ENCODE measurements at regions not wholly inside any gene's neighbourhood (a gene's known extent, or its start where the extent isn't known, plus 50 kb on each side); places are given as distances from the start of the nearest gene placed in this dataset.
A peak's percentile ranks its signal among the peaks of the same experiment; 100 is the strongest.

DNA sequence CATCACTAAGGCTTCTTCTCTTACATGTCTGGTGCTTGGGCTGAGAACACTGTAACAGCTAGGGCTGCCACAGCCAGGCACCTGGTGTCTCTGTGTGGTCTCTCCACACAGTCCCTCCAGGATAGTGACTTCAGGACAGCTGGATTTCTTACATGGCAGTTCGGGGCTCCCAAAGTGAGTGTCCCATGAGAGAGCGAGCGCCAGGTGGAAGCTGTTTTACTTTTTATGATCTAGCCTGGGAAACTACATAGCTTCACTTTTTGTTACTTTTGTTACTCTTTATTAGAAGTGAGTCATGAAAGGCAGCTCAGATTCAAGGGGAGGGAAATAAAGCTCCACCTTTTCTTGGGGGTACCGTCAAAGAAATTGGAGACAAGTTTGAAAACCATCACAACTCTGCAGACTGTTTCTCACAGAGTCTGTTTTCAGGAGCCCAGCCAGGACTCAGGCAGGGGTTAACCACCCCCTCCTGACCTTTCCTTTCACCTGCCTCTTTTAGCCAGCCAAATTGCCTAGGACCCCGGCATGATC lies 373.0 kb downstream of the MID1IP1 start:
- no peak for DNase-seq (ENCODE audit: low read depth)

DNA sequence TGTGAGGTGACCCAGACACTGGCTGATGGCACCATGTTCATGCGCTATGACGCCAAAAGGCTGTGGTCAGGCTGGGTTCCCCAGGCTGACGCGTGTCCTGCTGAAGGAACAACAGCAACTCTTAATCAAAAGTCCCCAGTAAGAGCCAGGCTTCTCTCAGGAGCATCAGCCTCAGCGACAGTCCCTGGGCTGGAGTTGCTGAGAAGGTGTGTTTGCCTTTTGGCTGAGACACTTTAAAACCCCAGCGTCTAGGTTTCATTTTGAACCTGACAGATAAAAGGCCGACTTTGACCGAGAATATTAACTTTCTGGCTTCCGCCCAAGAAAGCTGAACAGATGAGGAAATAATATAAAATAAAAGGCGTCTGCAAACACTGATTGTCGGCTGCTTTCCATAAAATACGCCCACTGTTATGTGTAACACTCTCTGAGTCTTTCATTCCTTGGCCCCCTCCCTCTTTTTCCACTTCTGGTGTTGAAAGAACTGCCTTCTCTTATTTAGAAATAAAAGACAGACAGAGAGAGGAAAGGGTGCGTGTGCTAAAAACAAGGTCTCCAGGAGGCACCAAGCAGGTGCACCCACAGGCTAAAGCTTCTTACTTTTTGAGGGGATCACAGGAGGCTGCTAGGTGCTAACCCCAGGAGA lies 373.6 kb downstream of the MID1IP1 start:
- DNase-seq (ENCODE audit: low read depth) = no peak

DNA sequence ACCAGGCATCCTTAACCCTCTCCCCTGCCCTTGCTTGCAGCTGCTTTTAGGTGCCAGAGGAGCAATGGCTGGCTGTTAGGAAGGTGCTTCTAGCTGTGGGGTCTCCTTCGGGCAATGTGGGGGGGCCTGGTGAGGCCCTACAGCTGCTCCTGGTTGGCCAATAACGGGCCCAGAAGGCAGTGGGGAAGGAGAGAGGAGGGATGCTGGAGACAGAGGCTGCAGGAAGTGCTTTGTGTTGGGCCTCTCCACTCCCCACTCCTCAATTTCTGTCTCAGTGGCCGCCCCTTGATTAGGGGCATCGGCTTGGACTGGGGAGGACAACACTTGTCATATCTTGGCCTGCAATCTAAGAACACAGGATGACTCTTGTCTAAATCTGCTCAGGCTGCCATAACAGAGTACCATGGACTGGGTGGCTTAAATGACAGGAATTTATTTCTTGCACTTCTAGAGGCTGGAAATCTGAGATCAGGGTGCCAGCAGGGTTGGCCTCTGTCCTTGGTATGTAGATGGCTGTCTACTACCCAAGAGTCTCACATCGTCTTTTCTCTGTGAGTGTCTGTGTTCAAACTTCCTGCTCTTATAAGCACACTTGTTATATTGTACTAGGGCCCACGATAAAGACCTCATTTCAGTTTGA lies 374.3 kb downstream of the MID1IP1 start:
- no peak for DNase-seq (ENCODE audit: low read depth)

DNA sequence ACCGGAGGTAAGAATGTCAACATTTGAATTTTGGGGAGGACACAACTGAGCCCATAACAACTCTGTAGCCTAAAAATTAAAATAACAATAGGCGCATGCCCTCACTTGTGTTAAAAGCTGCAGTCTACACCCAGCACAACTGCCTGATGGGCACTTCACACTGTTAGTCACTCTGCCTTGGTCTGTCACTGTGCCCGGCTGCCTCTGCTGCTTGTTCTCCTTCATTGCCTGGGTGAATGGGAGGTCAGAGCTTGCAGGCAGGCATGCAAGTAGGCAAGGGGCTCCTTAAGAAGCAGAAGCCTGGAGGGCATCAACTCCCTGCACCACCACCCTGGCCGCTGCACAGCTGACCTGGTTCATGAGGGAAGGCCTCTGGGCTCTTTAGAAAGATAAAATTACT lies 374.8 kb downstream of the MID1IP1 start:
- DNase-seq (ENCODE audit: low read depth) = no peak

DNA sequence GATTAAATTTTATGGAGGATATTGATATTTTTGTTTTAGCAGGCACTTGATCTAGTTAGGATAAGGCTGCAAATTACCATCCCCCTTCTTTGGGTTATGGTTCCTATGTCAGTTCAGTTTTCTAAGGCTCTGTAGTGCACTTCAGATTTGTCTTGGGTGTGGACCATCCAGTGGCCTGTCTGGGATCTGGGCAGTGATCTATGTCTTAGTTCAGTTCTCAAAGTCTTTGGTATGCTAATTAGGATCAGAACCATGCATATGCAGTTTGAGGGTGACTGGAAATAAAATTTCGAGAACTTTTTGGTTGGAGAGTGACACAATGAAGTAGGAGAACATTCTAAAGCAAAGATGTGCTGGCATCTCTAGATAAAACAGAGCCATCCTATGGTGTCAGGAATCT lies 388.2 kb downstream of the MID1IP1 start:
- DNase-seq (ENCODE audit: low read depth) = no peak

DNA sequence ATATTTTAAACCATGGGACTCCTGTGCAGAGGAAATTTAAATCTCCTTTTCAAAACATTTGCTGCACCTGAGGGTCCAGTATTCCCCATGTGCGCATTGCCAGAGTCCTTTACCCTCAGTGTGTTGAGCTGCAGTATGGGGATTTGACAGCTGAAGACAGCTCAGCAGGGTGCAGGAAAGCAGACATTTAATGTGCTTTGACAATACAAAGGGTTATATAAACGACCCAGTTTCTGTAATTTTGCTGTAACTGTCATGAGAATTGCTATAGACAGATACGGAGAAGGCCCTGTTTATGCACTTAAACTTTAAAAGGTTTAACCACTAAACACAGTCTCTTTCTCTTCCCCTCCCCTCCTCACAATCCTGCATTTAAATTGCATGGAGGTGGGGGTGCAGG lies 393.4 kb downstream of the MID1IP1 start:
- DNase-seq (ENCODE audit: low read depth) = no peak

DNA sequence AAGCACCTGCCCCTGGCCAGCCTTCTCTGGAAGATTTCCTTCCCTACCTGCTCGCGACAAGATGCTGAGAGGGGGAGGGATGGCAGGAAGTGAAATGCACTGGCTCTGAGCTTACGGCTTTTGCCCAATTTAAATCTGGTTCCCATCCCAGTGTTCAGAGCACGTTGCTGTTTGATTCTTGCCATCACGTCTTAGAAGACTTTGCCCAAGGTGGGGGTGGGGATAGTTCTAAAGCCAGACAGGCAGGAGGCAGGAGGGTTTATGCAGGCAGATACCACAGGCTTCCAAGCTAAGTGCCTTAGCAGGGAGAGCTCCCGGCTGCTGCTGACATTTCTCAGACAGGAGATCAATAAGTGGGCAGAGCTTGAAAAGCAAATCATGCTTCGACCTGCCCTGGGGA lies 393.9 kb downstream of the MID1IP1 start:
- no peak for DNase-seq (ENCODE audit: low read depth)

DNA sequence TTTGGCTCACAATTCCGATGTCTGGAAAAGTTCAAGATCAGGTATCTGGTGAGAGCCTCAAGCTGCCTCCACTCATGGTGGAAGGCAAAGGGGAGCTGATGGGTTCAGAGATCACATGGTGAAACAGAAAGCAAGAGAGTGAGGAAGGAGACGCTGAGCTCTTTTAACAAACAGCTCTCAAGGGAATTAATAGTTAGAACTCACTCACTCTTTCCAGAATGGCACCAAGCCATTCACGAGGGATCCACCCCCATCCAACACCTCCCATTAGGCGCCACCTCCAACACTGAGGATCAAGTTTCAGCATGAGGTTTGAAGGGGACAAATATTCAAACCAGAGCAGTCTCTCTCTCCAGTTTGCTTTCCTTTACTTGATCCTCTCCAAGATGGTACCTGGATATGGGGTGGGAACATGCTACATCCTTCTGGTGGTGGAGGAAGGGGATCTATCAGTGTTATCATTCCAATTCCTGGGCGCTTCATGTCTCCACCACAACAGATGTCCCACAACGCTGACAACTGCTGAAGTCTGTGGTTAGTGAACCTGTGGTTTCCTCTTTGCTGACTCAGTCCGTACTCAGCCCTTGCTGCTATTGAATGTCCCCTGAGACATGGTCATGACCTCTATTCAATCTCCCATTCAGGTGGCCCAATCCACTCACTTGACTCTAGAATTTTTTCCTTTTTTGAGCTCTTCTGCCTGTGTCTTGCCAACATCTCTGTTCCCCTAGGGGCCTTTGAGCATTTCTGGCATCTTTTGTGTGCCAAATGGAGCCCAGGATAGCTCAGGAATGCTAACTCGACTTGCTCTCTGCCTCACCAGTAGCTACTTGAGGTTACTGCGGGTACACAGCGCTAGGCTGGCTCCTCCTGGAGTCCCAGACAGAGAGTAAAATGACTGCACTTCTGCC lies 395.2 kb downstream of the MID1IP1 start:
- DNase-seq (ENCODE audit: low read depth) = peak; percentile 2

DNA sequence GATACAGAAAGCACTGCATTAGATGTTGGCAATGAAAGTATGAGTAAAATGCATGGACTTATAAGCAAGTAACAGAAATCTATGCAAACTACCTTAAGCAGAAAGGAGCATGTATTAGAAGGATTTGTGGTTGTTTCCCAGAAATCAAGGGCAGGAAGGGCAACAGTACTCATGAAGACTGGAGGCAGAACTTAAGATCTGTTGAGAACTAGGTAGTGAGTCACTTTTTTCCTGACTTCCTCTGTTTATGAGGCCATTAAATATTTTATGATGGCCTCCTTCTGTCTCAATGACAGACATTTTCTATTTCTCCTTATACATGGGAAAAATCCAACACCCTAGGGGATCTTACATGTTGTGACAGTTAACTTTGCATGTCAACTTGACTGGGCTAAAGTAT lies 398.2 kb downstream of the MID1IP1 start:
- DNase-seq (ENCODE audit: low read depth) = no peak

DNA sequence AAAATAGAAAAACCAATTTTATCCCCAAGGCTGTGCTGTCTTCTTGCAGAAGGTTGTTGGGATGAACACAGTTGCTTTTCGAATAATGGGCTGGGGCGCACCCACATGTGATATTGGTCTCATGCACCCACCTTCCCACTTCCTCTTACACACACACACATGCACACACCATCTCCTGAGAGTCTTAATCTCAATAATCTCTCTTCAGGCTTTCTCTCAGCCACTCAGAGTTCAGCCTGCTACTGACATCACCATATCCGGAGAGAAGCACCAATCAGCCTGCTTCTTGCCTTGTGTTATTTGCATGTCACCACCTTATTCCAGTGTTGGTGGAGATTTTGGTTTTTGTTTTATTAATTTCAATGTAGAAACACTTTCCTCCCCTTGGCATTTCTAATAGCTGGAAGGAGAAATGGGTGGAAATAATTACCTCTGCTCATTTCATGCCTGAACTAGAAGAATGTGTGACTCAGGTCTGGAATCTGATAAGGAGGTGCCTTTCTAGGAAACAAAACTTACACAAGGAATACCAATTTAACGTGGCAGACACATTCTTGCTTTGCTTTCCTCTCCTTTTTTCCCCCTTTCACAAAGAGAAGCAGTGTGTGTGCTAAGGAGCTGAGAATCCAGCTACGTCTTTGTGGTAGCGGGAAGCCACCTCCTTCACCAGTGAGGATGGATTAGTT lies 400.2 kb downstream of the MID1IP1 start:
- no peak for DNase-seq (ENCODE audit: low read depth)

DNA sequence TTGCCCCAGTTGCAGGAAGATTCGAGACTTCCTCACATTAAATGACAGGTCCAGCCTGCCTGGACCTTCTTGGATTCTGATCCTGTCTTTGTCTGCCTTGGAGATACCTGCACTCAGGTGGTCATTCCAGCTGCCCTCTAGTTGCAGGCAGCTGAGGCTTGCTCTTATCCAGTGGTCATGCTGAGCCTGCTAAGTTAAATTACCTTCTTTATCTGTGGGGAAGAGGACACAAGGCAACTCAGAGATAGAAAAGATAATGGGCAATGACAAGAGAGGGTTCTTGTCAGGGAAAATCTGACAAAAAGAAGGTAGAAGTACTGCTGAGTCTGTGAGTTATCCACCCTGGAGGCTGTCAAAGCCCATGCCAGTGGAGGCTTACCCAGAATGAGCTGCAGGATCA lies 401.4 kb downstream of the MID1IP1 start:
- DNase-seq (ENCODE audit: low read depth) = no peak

DNA sequence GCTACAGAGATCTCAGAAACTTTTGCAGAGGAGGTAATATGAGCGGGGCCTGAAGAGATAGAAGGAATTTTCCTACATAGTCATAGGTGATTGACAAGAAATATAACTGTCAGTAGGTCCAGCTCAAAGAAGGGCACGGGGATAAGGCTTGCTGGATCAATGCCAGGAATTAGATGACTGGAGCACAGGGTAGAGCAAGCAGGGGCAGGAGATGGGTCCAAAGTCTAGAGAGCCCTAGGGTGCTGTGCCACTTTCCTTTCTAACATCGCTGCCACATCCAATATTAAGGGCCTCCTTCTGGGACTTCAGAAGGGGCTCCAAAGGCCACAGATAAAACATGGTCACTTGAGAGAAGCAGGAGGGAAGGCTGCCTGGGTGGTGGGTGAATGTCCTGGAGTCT lies 402.2 kb downstream of the MID1IP1 start:
- DNase-seq (ENCODE audit: low read depth) = no peak

DNA sequence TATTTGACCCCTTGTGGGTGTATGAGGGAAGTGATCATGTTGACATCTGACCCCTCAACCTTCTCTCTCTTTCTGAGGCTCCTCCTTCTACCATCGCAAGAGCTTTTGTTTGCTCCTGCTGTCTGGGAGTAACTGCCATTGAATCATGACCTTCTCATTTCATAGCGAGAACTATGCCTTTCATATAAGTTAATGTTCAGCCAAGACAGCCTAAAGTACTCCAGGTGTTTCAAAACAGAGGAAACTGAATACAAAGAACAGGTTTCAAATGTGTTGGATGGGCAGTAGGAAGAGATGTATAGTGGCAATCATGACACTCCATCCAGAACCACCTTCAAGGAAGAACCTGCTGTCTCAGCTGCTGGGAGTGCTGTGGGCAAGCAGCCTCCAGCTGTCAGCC lies 403.1 kb downstream of the MID1IP1 start:
- no peak for DNase-seq (ENCODE audit: low read depth)

DNA sequence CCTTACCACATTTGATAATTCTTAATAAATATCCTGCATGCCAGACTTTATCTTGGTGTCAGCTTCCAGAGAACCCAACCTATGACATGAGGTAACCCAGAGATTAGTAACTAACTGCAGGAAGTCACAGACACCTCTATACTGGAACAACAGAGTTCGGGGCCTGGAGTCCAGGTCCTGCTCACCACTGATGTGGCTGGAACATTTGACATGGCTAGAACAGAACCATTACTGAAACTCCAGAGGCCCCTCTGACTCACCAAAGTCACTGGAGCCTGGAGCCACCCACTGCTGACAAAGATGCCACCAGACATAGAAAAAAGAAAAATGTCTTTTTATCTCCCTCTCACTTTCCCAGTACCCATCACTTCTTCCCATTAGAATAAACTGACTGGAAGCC lies 403.7 kb downstream of the MID1IP1 start:
- no peak for DNase-seq (ENCODE audit: low read depth)

DNA sequence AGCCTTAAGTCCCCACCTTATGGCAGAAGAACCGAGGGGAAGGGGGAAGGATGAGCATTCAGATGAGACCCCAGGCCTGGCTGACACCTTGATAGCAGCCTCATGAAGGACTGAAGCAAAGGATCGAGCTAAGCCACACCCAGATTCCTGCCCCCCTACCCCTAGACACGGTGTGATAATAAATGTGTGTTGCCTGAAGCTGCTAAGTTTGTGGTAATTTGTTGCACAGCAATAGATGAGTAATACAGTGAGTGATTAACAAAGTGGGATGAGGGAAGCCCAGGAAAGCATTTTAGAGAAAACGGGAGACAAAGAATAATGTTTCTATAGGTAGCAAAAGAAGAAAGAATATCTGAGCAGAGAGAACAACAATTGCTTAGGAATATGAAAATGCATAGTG lies 404.2 kb downstream of the MID1IP1 start:
- no peak for DNase-seq (ENCODE audit: low read depth)

DNA sequence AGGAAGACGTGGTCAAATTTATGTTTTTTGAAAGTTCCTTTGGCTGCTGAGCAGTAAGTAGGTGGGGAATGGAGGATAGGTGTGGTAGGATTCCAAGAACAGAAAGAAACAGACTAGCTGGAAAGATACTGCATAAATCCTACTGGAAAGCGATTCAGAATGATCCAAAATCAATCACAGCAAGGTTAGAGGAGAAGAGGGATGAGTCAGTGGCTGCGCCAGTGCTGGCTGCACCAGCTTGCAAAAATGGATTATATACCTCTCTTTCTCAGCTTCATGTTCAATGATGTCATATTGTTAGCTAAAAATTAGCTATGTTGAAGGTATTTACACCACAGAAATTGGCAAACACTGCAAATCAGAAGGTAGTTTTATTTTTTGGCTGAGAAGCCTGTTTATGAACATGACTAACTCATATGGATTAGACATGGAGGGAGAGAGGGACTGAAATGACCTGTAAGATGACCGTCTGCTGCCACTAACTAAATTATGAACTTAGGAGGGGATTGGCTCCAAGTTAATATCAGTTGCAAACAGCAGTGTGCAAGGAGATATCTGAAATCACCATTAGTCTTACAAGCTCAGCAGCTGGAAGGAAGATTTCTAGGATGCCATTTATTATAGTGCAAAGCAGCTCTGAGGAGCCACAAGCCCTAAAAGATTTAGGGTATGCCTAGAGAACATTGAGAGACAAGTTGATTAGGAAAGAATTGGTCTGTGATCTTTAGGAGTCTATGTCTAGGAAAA lies 405.3 kb downstream of the MID1IP1 start:
- DNase-seq (ENCODE audit: low read depth) = no peak

DNA sequence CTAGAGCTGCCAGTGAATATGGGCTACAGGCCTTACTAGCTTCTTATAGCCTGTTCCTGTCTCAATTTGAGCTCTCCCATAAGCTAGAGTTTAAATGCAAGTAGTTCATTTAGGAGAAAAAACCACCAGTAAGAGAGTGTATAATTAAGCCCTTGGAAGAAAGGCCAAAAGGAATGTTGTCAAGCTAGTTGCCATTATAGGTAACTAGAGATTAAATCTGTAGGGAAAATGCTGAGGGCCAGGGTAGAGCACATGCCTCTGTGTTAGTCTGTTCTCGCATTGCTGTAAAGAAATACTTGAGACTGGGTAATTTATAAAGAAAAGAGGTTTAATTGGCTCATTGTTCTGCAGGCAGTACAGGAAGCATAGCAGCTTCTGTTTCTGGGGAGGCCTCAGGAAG lies 410.2 kb downstream of the MID1IP1 start:
- no peak for DNase-seq (ENCODE audit: low read depth)

DNA sequence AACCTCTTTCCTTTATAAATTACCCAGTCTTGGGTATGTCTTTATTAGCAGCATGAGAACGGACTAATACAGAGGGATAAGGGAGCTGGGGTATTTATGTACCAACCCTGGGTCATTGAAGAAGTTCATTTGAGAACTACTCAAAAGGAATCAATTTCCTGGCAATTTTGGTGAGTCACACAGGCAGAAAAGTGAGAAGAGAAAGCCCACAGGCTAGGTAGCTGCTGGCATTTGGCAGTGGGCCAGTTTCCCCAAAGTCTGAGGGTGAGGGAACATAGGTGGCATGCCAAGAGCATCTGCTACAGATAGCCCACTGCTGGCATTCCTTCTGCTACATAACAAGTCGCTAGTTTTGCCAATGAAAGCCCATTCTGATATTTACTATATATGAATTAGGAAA lies 411.2 kb downstream of the MID1IP1 start:
- DNase-seq (ENCODE audit: low read depth) = no peak

DNA sequence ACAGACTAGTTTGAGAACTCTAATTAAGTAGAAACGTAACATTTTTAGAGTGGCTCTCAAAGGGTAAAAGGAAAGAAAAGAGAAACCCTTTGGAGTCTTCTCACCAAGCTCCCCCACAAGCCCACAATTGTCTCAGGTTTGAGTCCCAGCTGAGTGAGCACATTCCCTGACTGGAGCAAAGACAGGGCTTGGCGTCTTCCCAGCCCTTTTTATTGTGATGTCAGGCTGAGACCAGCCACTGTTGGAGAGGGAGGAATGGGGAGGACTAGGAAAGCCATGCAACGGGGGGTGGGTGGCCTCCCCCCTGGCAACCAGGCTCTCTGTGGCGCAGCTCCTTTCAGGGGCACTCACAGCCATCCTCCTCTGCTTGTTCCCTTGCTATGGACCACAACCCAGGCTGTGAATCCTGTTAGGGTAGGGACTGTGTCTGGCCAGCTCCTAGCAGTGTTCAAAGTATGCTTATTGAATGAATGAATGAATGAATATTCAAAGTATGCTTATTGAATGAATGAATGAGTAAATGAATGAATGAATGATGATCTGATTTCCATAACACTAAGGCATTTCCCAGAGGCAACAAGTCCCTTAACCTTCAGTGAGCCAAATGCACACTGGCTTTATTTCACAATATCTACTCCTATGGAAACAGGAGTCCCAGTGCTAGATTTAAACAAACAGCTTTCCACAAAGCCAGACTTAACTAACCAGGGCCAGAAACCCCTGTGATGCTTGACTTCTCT lies 413.3 kb downstream of the MID1IP1 start:
- DNase-seq (ENCODE audit: low read depth) = no peak

DNA sequence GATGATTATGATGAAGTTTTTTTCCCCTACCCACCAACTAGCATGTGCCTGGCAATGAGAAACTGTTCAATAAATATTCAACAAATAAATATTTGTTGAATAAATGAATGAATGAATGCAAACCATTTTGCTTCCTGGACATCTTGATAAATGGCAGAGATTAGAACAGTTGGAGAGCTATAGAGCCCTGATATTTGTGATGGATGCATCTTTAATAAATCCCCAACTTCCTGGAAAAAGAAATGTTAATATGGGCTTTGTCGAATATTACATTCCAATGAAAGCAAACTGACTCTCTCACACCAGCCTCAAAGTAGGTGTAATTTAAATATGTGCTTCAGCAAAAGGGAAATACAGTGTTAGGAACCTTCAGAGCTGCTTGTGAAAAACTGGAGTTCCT lies 419.7 kb downstream of the MID1IP1 start:
- DNase-seq (ENCODE audit: low read depth) = no peak

Data from HS-27A (cell line).